Transverse colon (tissue), 4 donors: ENCODE measurements at regions not wholly inside any gene's neighbourhood (a gene's known extent, or its start where the extent isn't known, plus 50 kb on each side); places are given as distances from the start of the nearest gene placed in this dataset.

Experiments
- CTCF ChIP-seq, 5 experiments: fragments of 200-600 bp in 3 of 5; fragments of 450-650 bp in 2 of 5; sonication (generic) in 3 of 5; IDR thresholded peaks; 1 replicate in 2 of 5; 2 replicates in 3 of 5; pipeline ENCODE4 v1.5.1; 2016 to 2017; ENCODE audit warnings: antibody characterized with exemption in 5 of 5, inconsistent platforms in 3 of 5, mild to moderate bottlenecking in 2 of 5, moderate library complexity in 1 of 5
- POLR2A ChIP-seq: fragments of 450-650 bp; IDR thresholded peaks from one replicate; pipeline ENCODE4 v1.6.1; 2016; ENCODE audit warnings: antibody characterized with exemption, mild to moderate bottlenecking, moderate library complexity
- POLR2AphosphoS5 ChIP-seq, 3 donors: sonication (generic); formaldehyde crosslinking; IDR thresholded peaks; one replicate each; pipeline ENCODE4 v1.6.1; 2016; ENCODE audit warnings: antibody characterized with exemption in 3 of 3

GRCh38 chr2:107627926-107628325 lies 198.8 kb upstream of the RGPD4 start:
- TF ChIP-seq CTCF (IDR thresholded peaks at IDR 0.05) = no peak
- no peak for TF ChIP-seq POLR2AphosphoS5 (IDR thresholded peaks at IDR 0.05)
- TF ChIP-seq POLR2A = no peak
